Common myeloid progenitor, CD34-positive (primary cell): ENCODE measurements at regions not wholly inside any gene's neighbourhood (a gene's known extent, or its start where the extent isn't known, plus 50 kb on each side); places are given as distances from the start of the nearest gene placed in this dataset.

Experiments used
- CTCF ChIA-PET: fragments of 350-600 bp; sonication (Branson Sonifier 250); formaldehyde crosslinking; loops from one replicate; lab custom pipeline; 2021; ENCODE audit warnings: antibody characterized with exemption; lab: Charles Lee
- POLR2A ChIA-PET: fragments of 350-600 bp; sonication (Branson Sonifier 250); formaldehyde crosslinking; loops from one replicate; lab custom pipeline; 2021; ENCODE audit warnings: antibody characterized with exemption; lab: Charles Lee
- DNase-seq, 3 donors: peaks; one replicate each; pipeline versions ENCODE4 v3.0.0 to v3.0.0-alpha.2; 2013
- H3K27ac ChIP-seq, 2 experiments: 1 replicate in 1 of 2; 2 replicates in 1 of 2; pipeline ENCODE4 v1.7.0; 2013; ENCODE audit warnings: inconsistent platforms in 2 of 2, low read length in 2 of 2, mild to moderate bottlenecking in 2 of 2, low read depth in 1 of 2, moderate library complexity in 1 of 2; ENCODE audit not compliant: severe bottlenecking in 2 of 2, insufficient read depth in 1 of 2, poor library complexity in 1 of 2
- H3K27me3 ChIP-seq, 5 experiments: replicated peaks in 2 of 5; 1 replicate in 3 of 5; 2 replicates in 2 of 5; pipeline versions ENCODE4 v1.6.1 to v1.7.0; 2013; ENCODE audit warnings: low read length in 4 of 5, mild to moderate bottlenecking in 2 of 5, moderate library complexity in 2 of 5, inconsistent platforms in 1 of 5; ENCODE audit not compliant: insufficient read depth in 5 of 5, control insufficient read depth in 4 of 5
- H3K36me3 ChIP-seq, 4 experiments: 1 replicate in 2 of 4; 2 replicates in 2 of 4; pipeline versions ENCODE4 v1.6.1 to v1.7.0; 2013; ENCODE audit warnings: low read length in 3 of 4, control low read depth in 1 of 4, mild to moderate bottlenecking in 1 of 4; ENCODE audit not compliant: control insufficient read depth in 4 of 4, insufficient read depth in 4 of 4
- H3K4me1 ChIP-seq, 4 experiments: 1 replicate in 3 of 4; 2 replicates in 1 of 4; pipeline versions ENCODE4 v1.6.1 to v1.7.1; 2013; ENCODE audit warnings: low read length in 3 of 4, mild to moderate bottlenecking in 3 of 4, control low read depth in 1 of 4, inconsistent platforms in 1 of 4, moderate library complexity in 1 of 4; ENCODE audit not compliant: control insufficient read depth in 4 of 4, insufficient read depth in 4 of 4; ENCODE audit errors: control extremely low read depth in 1 of 4
- H3K4me3 ChIP-seq, 7 experiments: 1 replicate in 4 of 7; 2 replicates in 3 of 7; pipeline versions ENCODE4 v1.5.1 to v1.7.0; 2013; ENCODE audit warnings: mild to moderate bottlenecking in 7 of 7, low read length in 6 of 7, moderate library complexity in 6 of 7, inconsistent platforms in 2 of 7, low read depth in 2 of 7, control low read depth in 1 of 7; ENCODE audit not compliant: insufficient read depth in 4 of 7, control insufficient read depth in 1 of 7; ENCODE audit errors: extremely low read depth in 1 of 7
- H3K9me3 ChIP-seq, 5 experiments: 1 replicate in 4 of 5; 2 replicates in 1 of 5; pipeline versions ENCODE4 v1.6.1 to v1.7.1; 2013; ENCODE audit warnings: low read length in 4 of 5, mild to moderate bottlenecking in 2 of 5, inconsistent platforms in 1 of 5, low read depth in 1 of 5, moderate library complexity in 1 of 5; ENCODE audit not compliant: control insufficient read depth in 4 of 5, insufficient read depth in 2 of 5; ENCODE audit errors: control extremely low read depth in 1 of 5
- WGBS: methylation state at CpG from one replicate; pipeline ENCODE4 v1.1.5; 2013; ENCODE audit not compliant: insufficient coverage; 5-methylcytosine and 5-hydroxymethylcytosine counted together

GRCh38 chr2:237189799-237190198, 104.1 kb downstream of the COPS8 start:
- WGBS: 100% methylated on average over 4 of the region's 5 CpGs

GRCh38 chr2:237190966-237191713, 105.5 kb downstream of the COPS8 start:
- CTCF ChIA-PET: no interaction called here
- H3K4me1 ChIP-seq: no peaks in the 10 kb centered on the region
- POLR2A ChIA-PET: interaction anchor here (0.6 kb wide), 1 partner anchor 244 kb away, joined by 3 read pairs; no protein-coding TSS in a partner anchor
- peaks cover 0 to 4% (median 0%) of the 10 kb centered on the region in 5 experiments for H3K9me3 ChIP-seq
- H3K27ac ChIP-seq: no peak overlapping the region
- DNase-seq: no peak
- 100% methylated on average over 3 of the region's 7 CpGs for WGBS
- no peak overlapping the region for H3K4me3 ChIP-seq
- H3K27me3 ChIP-seq: peaks cover 0 to 17% (median 0%) of the 10 kb centered on the region in 5 experiments
- H3K36me3 ChIP-seq: no peaks in the 10 kb centered on the region

More at GRCh38 chr2:237189799-237190198, 104.1 kb downstream of the COPS8 start:
- CTCF ChIA-PET: no interaction called here
- Histone ChIP-seq H3K4me1 (no peaks in the 10 kb centered on the region), H3K27me3 (peaks cover 0 to 13% (median 4%) of the 10 kb centered on the region in 5 experiments), H3K36me3 (no peaks in the 10 kb centered on the region), H3K9me3 (peaks cover 0 to 4% (median 0%) of the 10 kb centered on the region in 5 experiments), H3K27ac (no peak overlapping the region), H3K4me3 (no peak overlapping the region)
- no peak for DNase-seq
- POLR2A ChIA-PET: no interaction called here

GRCh38 chr2:237191714-237192081, 106.0 kb downstream of the COPS8 start:
- Histone ChIP-seq H3K4me3 (no peak overlapping the region), H3K27me3 (peaks cover 0 to 13% (median 0%) of the 10 kb centered on the region in 5 experiments), H3K27ac (no peak overlapping the region), H3K9me3 (peaks cover 0 to 4% (median 0%) of the 10 kb centered on the region in 5 experiments), H3K36me3 (no peaks in the 10 kb centered on the region), H3K4me1 (no peaks in the 10 kb centered on the region)
- CTCF ChIA-PET: no interaction called here
- no peak for DNase-seq
- 100% methylated on average over 3 of the region's 8 CpGs for WGBS
- POLR2A ChIA-PET: interaction anchor here (0.6 kb wide), 1 partner anchor 244 kb away, joined by 3 read pairs; no protein-coding TSS in a partner anchor

GRCh38 chr2:237192881-237193280, 107.2 kb downstream of the COPS8 start:
- no peaks in the 10 kb centered on the region for H3K4me1 ChIP-seq
- peaks cover 0 to 13% (median 2%) of the 10 kb centered on the region in 5 experiments for H3K27me3 ChIP-seq
- ChIA-PET CTCF (no interaction called here), POLR2A (no interaction called here)
- peaks cover 0 to 4% (median 0%) of the 10 kb centered on the region in 5 experiments for H3K9me3 ChIP-seq
- no peak overlapping the region for H3K4me3 ChIP-seq
- no peaks in the 10 kb centered on the region for H3K36me3 ChIP-seq
- DNase-seq: no peak
- 94% methylated on average over 6 of the region's 8 CpGs for WGBS
- no peak overlapping the region for H3K27ac ChIP-seq

DNA sequence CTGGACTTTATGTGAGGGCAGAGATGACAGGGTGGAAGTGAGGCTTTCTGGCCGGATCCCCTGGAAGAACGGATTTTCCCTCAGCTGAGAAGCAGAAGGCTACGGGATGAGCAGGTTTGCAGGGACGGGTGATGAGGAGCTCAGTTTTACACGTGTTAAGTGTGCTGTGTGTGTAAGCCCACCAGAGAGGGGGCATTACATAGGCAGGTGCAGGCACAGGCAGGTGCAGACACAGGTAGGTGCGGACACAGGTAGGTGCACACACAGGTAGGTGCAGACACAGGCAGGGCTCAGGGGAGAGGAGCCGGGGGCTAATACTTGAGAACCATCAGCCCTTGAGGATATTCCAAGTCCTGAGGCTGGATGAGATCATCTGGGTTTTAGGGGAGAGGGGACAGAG, 107.7 kb downstream of the COPS8 start:
- H3K4me3 ChIP-seq: no peak overlapping the region
- peaks cover 0 to 13% (median 2%) of the 10 kb centered on the region in 5 experiments for H3K27me3 ChIP-seq
- H3K9me3 ChIP-seq: peaks cover 0 to 4% (median 0%) of the 10 kb centered on the region in 5 experiments
- no peaks in the 10 kb centered on the region for H3K4me1 ChIP-seq
- H3K27ac ChIP-seq: no peak overlapping the region
- POLR2A ChIA-PET: no interaction called here
- DNase-seq: no peak
- no peaks in the 10 kb centered on the region for H3K36me3 ChIP-seq
- WGBS: 96% methylated on average over 7 of the region's 7 CpGs
- CTCF ChIA-PET: no interaction called here

- H3K4me1 ChIP-seq: no peaks in the 10 kb centered on the region
- H3K4me3 ChIP-seq: no peak overlapping the region
- peaks cover 0 to 4% (median 0%) of the 10 kb centered on the region in 5 experiments for H3K9me3 ChIP-seq
- POLR2A ChIA-PET: no interaction called here
- CTCF ChIA-PET: no interaction called here
- H3K27ac ChIP-seq: no peak overlapping the region
- H3K36me3 ChIP-seq: no peaks in the 10 kb centered on the region
- 79% methylated on average over 3 of the region's 5 CpGs for WGBS
- peaks cover 0 to 13% (median 3%) of the 10 kb centered on the region in 5 experiments for H3K27me3 ChIP-seq
- no peak for DNase-seq
Measured at GRCh38 chr2:237194081-237194480, 108.4 kb downstream of the COPS8 start.

DNA sequence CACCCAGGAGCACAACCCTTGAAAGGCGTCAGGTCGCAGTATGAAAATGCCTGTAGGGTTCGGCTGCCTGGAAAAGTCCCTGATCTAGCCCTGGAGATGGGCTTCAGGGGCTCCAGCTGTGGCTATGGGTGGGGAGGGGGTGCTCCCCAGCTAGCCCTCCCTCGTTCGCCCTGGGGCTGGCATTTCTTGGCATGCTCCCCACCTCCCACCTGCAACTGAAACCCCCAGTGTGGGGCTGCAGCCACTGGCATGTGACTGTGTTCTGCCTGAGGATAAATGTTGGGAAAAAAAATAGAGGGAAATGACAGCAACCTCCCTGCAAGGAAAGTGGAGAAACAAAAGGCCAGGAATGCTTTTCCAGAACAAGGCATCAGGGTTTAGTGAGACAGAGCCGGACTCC, 109.2 kb downstream of the COPS8 start:
- Histone ChIP-seq H3K9me3 (no peaks in the 10 kb centered on the region), H3K27me3 (peaks cover 0 to 13% (median 3%) of the 10 kb centered on the region in 5 experiments), H3K4me1 (no peaks in the 10 kb centered on the region), H3K27ac (no peak overlapping the region), H3K4me3 (no peak overlapping the region), H3K36me3 (no peaks in the 10 kb centered on the region)
- DNase-seq: no peak
- WGBS: 95% methylated on average over 4 of the region's 6 CpGs
- ChIA-PET CTCF (no interaction called here), POLR2A (no interaction called here)
